ENCODE measurements at regions not wholly inside any gene's neighbourhood (a gene's known extent, or its start where the extent isn't known, plus 50 kb on each side); places are given as distances from the start of the nearest gene placed in this dataset.

GRCh38 chr12:4115570-4115969, 158.0 kb upstream of the CCND2 start:
- no peak for TF ChIP-seq YY1 (IDR thresholded peaks at IDR 0.05; ENCODE audit: low read depth, low read length)
- TF ChIP-seq, protein P1, sequence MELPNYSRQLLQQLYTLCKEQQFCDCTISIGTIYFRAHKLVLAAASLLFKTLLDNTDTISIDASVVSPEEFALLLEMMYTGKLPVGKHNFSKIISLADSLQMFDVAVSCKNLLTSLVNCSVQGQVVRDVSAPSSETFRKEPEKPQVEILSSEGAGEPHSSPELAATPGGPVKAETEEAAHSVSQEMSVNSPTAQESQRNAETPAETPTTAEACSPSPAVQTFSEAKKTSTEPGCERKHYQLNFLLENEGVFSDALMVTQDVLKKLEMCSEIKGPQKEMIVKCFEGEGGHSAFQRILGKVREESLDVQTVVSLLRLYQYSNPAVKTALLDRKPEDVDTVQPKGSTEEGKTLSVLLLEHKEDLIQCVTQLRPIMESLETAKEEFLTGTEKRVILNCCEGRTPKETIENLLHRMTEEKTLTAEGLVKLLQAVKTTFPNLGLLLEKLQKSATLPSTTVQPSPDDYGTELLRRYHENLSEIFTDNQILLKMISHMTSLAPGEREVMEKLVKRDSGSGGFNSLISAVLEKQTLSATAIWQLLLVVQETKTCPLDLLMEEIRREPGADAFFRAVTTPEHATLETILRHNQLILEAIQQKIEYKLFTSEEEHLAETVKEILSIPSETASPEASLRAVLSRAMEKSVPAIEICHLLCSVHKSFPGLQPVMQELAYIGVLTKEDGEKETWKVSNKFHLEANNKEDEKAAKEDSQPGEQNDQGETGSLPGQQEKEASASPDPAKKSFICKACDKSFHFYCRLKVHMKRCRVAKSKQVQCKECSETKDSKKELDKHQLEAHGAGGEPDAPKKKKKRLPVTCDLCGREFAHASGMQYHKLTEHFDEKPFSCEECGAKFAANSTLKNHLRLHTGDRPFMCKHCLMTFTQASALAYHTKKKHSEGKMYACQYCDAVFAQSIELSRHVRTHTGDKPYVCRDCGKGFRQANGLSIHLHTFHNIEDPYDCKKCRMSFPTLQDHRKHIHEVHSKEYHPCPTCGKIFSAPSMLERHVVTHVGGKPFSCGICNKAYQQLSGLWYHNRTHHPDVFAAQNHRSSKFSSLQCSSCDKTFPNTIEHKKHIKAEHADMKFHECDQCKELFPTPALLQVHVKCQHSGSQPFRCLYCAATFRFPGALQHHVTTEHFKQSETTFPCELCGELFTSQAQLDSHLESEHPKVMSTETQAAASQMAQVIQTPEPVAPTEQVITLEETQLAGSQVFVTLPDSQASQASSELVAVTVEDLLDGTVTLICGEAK (IDR thresholded peaks at IDR 0.05; ENCODE audit: borderline replicate concordance), result no peak
- no peak for TF ChIP-seq EGR1 (IDR thresholded peaks at IDR 0.05; ENCODE audit: borderline replicate concordance in 1 of 2, low read depth in 2 of 2, low read length in 2 of 2)
- TF ChIP-seq FOXK2 (IDR thresholded peaks at IDR 0.05), result no peak
- TF ChIP-seq CTCF (IDR thresholded peaks at IDR 0.05 in 2 of 3, conservative IDR thresholded peaks at IDR 0.05 in 1 of 3; ENCODE audit: control insufficient read depth in 2 of 3, extremely low read depth in 1 of 3, insufficient read depth in 1 of 3, low read depth in 3 of 3, low read length in 3 of 3), result peak in 1 of 3 experiments; percentile 22; a peak in 2 of 6 replicates
- TF ChIP-seq, protein P2, sequence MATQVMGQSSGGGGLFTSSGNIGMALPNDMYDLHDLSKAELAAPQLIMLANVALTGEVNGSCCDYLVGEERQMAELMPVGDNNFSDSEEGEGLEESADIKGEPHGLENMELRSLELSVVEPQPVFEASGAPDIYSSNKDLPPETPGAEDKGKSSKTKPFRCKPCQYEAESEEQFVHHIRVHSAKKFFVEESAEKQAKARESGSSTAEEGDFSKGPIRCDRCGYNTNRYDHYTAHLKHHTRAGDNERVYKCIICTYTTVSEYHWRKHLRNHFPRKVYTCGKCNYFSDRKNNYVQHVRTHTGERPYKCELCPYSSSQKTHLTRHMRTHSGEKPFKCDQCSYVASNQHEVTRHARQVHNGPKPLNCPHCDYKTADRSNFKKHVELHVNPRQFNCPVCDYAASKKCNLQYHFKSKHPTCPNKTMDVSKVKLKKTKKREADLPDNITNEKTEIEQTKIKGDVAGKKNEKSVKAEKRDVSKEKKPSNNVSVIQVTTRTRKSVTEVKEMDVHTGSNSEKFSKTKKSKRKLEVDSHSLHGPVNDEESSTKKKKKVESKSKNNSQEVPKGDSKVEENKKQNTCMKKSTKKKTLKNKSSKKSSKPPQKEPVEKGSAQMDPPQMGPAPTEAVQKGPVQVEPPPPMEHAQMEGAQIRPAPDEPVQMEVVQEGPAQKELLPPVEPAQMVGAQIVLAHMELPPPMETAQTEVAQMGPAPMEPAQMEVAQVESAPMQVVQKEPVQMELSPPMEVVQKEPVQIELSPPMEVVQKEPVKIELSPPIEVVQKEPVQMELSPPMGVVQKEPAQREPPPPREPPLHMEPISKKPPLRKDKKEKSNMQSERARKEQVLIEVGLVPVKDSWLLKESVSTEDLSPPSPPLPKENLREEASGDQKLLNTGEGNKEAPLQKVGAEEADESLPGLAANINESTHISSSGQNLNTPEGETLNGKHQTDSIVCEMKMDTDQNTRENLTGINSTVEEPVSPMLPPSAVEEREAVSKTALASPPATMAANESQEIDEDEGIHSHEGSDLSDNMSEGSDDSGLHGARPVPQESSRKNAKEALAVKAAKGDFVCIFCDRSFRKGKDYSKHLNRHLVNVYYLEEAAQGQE (IDR thresholded peaks at IDR 0.05; ENCODE audit: low read depth, low read length), result no peak
- TF ChIP-seq, protein P3, sequence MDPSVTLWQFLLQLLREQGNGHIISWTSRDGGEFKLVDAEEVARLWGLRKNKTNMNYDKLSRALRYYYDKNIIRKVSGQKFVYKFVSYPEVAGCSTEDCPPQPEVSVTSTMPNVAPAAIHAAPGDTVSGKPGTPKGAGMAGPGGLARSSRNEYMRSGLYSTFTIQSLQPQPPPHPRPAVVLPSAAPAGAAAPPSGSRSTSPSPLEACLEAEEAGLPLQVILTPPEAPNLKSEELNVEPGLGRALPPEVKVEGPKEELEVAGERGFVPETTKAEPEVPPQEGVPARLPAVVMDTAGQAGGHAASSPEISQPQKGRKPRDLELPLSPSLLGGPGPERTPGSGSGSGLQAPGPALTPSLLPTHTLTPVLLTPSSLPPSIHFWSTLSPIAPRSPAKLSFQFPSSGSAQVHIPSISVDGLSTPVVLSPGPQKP (IDR thresholded peaks at IDR 0.05; ENCODE audit: low read depth, low read length), result no peak
